ENCODE measurements at regions not wholly inside any gene's neighbourhood (a gene's known extent, or its start where the extent isn't known, plus 50 kb on each side); places are given as distances from the start of the nearest gene placed in this dataset.

GRCh38 chr6:3949521-3949920, 100.3 kb downstream of the FAM50B start:
- TF ChIP-seq POLR2A (IDR thresholded peaks at IDR 0.05): no peak
- no peak for TF ChIP-seq CTCF (IDR thresholded peaks at IDR 0.05)
